Esophagus squamous epithelium (tissue), 4 donors: ENCODE measurements at regions not wholly inside any gene's neighbourhood (a gene's known extent, or its start where the extent isn't known, plus 50 kb on each side); places are given as distances from the start of the nearest gene placed in this dataset.

Source experiments
- POLR2A ChIP-seq, 4 donors: fragments of 450-650 bp; IDR thresholded peaks; one replicate each; pipeline ENCODE4 v1.6.1; 2017; ENCODE audit warnings: antibody characterized with exemption in 4 of 4, mild to moderate bottlenecking in 4 of 4, moderate library complexity in 3 of 4
- TF ChIP-seq, protein P1 (sequence below), 6 experiments: fragments of 450-650 bp in 4 of 6; fragments of 200-600 bp in 2 of 6; sonication (generic) in 2 of 6; IDR thresholded peaks; one replicate each; pipeline ENCODE4 v1.5.1; 2016 to 2019; ENCODE audit warnings: antibody characterized with exemption in 6 of 6, mild to moderate bottlenecking in 4 of 6, moderate library complexity in 4 of 6

DNA sequence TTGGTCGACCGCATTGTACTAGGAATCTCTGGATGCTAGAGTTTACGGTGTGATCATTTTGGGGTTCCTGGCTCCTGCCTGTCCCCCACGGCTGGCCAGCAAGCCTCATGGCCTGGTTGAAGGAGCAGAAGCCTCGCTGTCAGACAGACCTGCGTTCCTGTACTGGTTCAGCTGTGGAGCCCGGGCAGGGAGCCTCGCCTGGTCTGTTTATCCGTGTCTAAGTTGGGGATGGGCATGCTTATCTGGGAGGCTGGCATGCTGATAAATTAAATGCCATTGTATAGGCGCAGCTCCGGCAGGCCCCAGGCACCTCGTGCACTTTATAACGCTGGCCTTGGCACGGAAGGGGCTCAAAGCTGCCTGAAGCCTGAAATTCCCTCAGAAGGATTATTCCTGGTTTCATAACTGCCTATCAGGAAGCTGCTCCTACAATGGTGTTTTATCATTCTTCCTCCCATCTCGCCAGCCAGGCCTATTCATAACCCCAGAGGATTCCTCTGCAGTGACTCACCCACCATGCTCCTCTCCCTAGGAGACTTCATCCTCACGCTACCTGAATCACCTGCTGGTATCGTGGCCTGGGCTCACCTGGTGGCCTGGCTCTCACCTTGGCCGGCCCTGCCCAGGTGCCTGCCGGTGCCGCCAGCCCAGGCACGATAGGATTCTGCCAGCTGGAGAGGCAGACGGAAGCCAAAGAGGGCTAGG, 110.9 kb downstream of the ASB7 start:
- TF ChIP-seq, protein P1, sequence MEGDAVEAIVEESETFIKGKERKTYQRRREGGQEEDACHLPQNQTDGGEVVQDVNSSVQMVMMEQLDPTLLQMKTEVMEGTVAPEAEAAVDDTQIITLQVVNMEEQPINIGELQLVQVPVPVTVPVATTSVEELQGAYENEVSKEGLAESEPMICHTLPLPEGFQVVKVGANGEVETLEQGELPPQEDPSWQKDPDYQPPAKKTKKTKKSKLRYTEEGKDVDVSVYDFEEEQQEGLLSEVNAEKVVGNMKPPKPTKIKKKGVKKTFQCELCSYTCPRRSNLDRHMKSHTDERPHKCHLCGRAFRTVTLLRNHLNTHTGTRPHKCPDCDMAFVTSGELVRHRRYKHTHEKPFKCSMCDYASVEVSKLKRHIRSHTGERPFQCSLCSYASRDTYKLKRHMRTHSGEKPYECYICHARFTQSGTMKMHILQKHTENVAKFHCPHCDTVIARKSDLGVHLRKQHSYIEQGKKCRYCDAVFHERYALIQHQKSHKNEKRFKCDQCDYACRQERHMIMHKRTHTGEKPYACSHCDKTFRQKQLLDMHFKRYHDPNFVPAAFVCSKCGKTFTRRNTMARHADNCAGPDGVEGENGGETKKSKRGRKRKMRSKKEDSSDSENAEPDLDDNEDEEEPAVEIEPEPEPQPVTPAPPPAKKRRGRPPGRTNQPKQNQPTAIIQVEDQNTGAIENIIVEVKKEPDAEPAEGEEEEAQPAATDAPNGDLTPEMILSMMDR (IDR thresholded peaks at IDR 0.05), result no peak
- no peak for TF ChIP-seq POLR2A (IDR thresholded peaks at IDR 0.05)
